SK-N-SH (cell line): ENCODE measurements at regions not wholly inside any gene's neighbourhood (a gene's known extent, or its start where the extent isn't known, plus 50 kb on each side); places are given as distances from the start of the nearest gene placed in this dataset.

Source experiments
- CTCF ChIA-PET: fragments of 300-600, 350-600 bp; formaldehyde crosslinking; extraction: SDS; loops from one replicate; lab custom pipeline; 2021; lab: Yijun Ruan, JAX
- POLR2A ChIA-PET: fragments of 350-600 bp; sonication (Branson Sonifier 250); formaldehyde crosslinking; extraction: SDS; loops from one replicate; lab custom pipeline; 2020; ENCODE audit warnings: antibody characterized with exemption, inconsistent platforms; lab: Yijun Ruan, JAX
- DNase-seq: peaks from one replicate; pipeline ENCODE4 v3.0.0; 2012
- H2AFZ ChIP-seq: fragments of 200-600 bp; sonication (generic); 2 replicates; pipeline ENCODE4 v1.8.1; 2016; ENCODE audit warnings: antibody characterized with exemption, mild to moderate bottlenecking, low read depth
- H3F3A ChIP-seq: fragments of 200-600 bp; sonication (generic); replicated peaks from 2 replicates; pipeline ENCODE3; 2016; ENCODE audit warnings: antibody characterized with exemption, mild to moderate bottlenecking; ENCODE audit not compliant: insufficient read depth
- H3K27ac ChIP-seq, 2 experiments: fragments of 200-500 bp in 1 of 2; fragments of 200-600 bp in 1 of 2; sonication (Bioruptor generic) in 1 of 2; sonication (generic), shearing (Covaris generic) in 1 of 2; 2 replicates each; pipeline versions ENCODE4 v1.5.1 to v1.6.1; 2014 to 2016; ENCODE audit warnings: low read depth in 2 of 2, inconsistent platforms in 1 of 2, low read length in 1 of 2, mild to moderate bottlenecking in 1 of 2, mixed read lengths in 1 of 2
- H3K27me3 ChIP-seq: fragments of 200-600 bp; sonication (generic), shearing (Covaris generic); 2 replicates; pipeline ENCODE4 v1.6.1; 2016; ENCODE audit warnings: mixed run types; ENCODE audit not compliant: insufficient read depth
- H3K36me3 ChIP-seq, 2 experiments: fragments of 200-500 bp in 1 of 2; fragments of 200-600 bp in 1 of 2; sonication (Bioruptor generic) in 1 of 2; sonication (generic) in 1 of 2; replicated peaks in 1 of 2; 2 replicates each; pipeline versions ENCODE3 to v1.5.1; 2014 to 2016; ENCODE audit warnings: low read length in 1 of 2, mild to moderate bottlenecking in 1 of 2; ENCODE audit not compliant: insufficient read depth in 2 of 2, control insufficient read depth in 1 of 2
- H3K4me1 ChIP-seq, 2 experiments: fragments of 200-500 bp in 1 of 2; fragments of 200-600 bp in 1 of 2; sonication (Bioruptor generic) in 1 of 2; sonication (generic), shearing (Covaris generic) in 1 of 2; 2 replicates each; pipeline versions ENCODE4 v1.5.1 to v1.6.1; 2014 to 2016; ENCODE audit warnings: low read depth in 1 of 2, low read length in 1 of 2, mixed run types in 1 of 2; ENCODE audit not compliant: insufficient read depth in 2 of 2, control insufficient read depth in 1 of 2
- H3K4me2 ChIP-seq: fragments of 200-600 bp; sonication (generic), shearing (Covaris generic); 2 replicates; pipeline ENCODE4 v1.6.1; 2017; ENCODE audit warnings: mixed run types
- H3K4me3 ChIP-seq, 2 experiments: fragments of 200-500 bp in 1 of 2; fragments of 200-600 bp in 1 of 2; sonication (Bioruptor generic) in 1 of 2; sonication (generic), shearing (Covaris generic) in 1 of 2; 2 replicates each; pipeline versions ENCODE4 v1.5.1 to v1.8.1; 2014 to 2016; ENCODE audit warnings: low read depth in 2 of 2, inconsistent platforms in 1 of 2, low read length in 1 of 2, mild to moderate bottlenecking in 1 of 2, mixed read lengths in 1 of 2, moderate library complexity in 1 of 2
- H3K79me2 ChIP-seq: fragments of 200-600 bp; sonication (generic); 2 replicates; pipeline ENCODE4 v1.8.1; 2017; ENCODE audit warnings: mild to moderate bottlenecking; ENCODE audit not compliant: insufficient read depth
- H3K9ac ChIP-seq: fragments of 200-600 bp; sonication (generic); 2 replicates; pipeline ENCODE4 v1.6.1; 2017; ENCODE audit warnings: mixed run types
- H3K9me2 ChIP-seq: fragments of 200-600 bp; sonication (generic); 2 replicates; pipeline ENCODE4 v1.6.1; 2017; ENCODE audit warnings: mixed run types
- H3K9me3 ChIP-seq: fragments of 200-600 bp; sonication (generic); 2 replicates; pipeline ENCODE4 v1.6.1; 2017; ENCODE audit warnings: mixed run types, mild to moderate bottlenecking, moderate library complexity
- H4K20me1 ChIP-seq: fragments of 200-600 bp; sonication (generic); 2 replicates; pipeline ENCODE4 v1.6.1; 2017; ENCODE audit warnings: mild to moderate bottlenecking, mixed run types; ENCODE audit not compliant: insufficient read depth
- CHD2 ChIP-seq: fragments of 150-350 bp; IDR thresholded peaks from 2 replicates; pipeline ENCODE4 v1.6.1; 2018; ENCODE audit warnings: low read length; ENCODE audit not compliant: partially characterized antibody
- CTCF ChIP-seq: fragments of 200-600 bp; sonication (generic); IDR thresholded peaks from 2 replicates; pipeline ENCODE4 v1.6.1; 2017; ENCODE audit warnings: antibody characterized with exemption, mild to moderate bottlenecking, moderate library complexity
- ELF1 ChIP-seq: IDR thresholded peaks from 2 replicates; pipeline ENCODE4 v1.4.0; 2012
- EZH2phosphoT487 ChIP-seq: fragments of 200-600 bp; sonication (generic); IDR thresholded peaks from 2 replicates; pipeline ENCODE4 v1.6.1; 2017; ENCODE audit warnings: low read depth, mixed run types, mild to moderate bottlenecking, antibody characterized with exemption, moderate library complexity, borderline replicate concordance
- FOSL2 ChIP-seq: IDR thresholded peaks from 2 replicates; pipeline ENCODE4 v1.4.0; 2012; ENCODE audit warnings: low read depth, mild to moderate bottlenecking, moderate library complexity, borderline replicate concordance
- GABPA ChIP-seq: IDR thresholded peaks from 2 replicates; pipeline ENCODE4 v1.4.0; 2012; ENCODE audit warnings: low read depth, mild to moderate bottlenecking
- GATA2 ChIP-seq: sonication (generic); formaldehyde crosslinking; IDR thresholded peaks from 2 replicates; pipeline ENCODE4 v1.5.0; 2020; ENCODE audit warnings: mild to moderate bottlenecking, missing genetic modification reagents
- JUND ChIP-seq: IDR thresholded peaks from 2 replicates; pipeline ENCODE4 v1.4.0; 2012
- NFIC ChIP-seq: IDR thresholded peaks from 2 replicates; pipeline ENCODE4 v1.4.0; 2012; ENCODE audit warnings: borderline replicate concordance
- NRF1 ChIP-seq: IDR thresholded peaks from 2 replicates; pipeline ENCODE4 v1.6.1; 2012; ENCODE audit warnings: low read depth, mild to moderate bottlenecking, low read length
- RAD21 ChIP-seq: IDR thresholded peaks from 2 replicates; pipeline ENCODE4 v1.6.1; 2012; ENCODE audit warnings: mild to moderate bottlenecking, low read length
- RCOR1 ChIP-seq: fragments of 150-350 bp; IDR thresholded peaks from 2 replicates; pipeline ENCODE4 v1.6.1; 2017; ENCODE audit warnings: antibody characterized with exemption, low read length
- REST ChIP-seq: IDR thresholded peaks from 2 replicates; pipeline ENCODE4 v1.6.1; 2012; ENCODE audit warnings: mild to moderate bottlenecking, low read depth, low read length, moderate library complexity
- RFX5 ChIP-seq: IDR thresholded peaks from 2 replicates; pipeline ENCODE4 v1.6.1; 2012; ENCODE audit warnings: mild to moderate bottlenecking, improper control_type of control experiment, low read length
- TAF1 ChIP-seq: IDR thresholded peaks from 2 replicates; pipeline ENCODE4 v1.6.1; 2012; ENCODE audit warnings: low read depth, mild to moderate bottlenecking, low read length, moderate library complexity, borderline replicate concordance
- TEAD4 ChIP-seq: IDR thresholded peaks from 2 replicates; pipeline ENCODE4 v1.4.0; 2012; ENCODE audit warnings: mild to moderate bottlenecking, borderline replicate concordance; ENCODE audit not compliant: insufficient read depth
- YY1 ChIP-seq: IDR thresholded peaks from 2 replicates; pipeline ENCODE4 v1.4.0; 2012; ENCODE audit warnings: low read depth, mild to moderate bottlenecking
- WGBS: methylation state at CpG from one replicate; pipeline ENCODE4 v1.1.6; 2017; ENCODE audit warnings: low lambda C conversion rate; 5-methylcytosine and 5-hydroxymethylcytosine counted together
- TF ChIP-seq, protein P1 (sequence below): IDR thresholded peaks from 2 replicates; pipeline ENCODE4; 2012

DNA sequence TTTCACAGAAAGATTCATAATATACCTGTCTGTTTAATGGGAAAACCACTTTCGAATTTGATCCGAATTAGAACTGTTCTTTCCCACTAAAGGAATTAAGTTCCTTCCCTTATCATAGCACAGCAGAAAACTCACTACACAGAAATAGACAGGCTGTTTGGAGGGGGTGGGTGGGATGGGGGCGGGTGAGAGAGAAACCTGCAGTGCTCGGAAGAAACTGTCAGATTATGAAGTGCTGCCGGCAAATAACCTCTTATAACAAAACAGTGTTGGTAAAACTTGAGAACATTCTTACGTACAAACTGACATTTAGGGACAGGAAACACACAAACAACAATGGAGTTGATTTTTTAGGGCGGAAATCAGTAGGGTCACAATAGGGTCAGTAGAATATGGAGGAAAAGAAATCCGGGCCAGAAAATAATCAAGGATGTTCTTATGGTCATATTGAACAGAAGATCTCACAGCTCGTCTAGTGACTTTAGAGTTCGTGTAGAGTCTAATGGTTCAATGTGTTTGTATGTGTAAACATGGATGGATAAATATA is 756.0 kb upstream of the LRATD1 start:
- WGBS, result 55% methylated on average over 10 of the region's 10 CpGs
- Histone ChIP-seq H4K20me1 (no peaks in the 10 kb centered on the region), H3K4me1 (peaks cover 0 to 2% of the 10 kb centered on the region in 2 experiments; a peak in 1 of 4 replicates), H3K79me2 (no peaks in the 10 kb centered on the region), H3K4me3 (no peak overlapping the region)
- no peak for TF ChIP-seq RAD21
- no peak for TF ChIP-seq JUND
- no peak for TF ChIP-seq RFX5
- TF ChIP-seq YY1, result no peak
- TF ChIP-seq, protein P1, sequence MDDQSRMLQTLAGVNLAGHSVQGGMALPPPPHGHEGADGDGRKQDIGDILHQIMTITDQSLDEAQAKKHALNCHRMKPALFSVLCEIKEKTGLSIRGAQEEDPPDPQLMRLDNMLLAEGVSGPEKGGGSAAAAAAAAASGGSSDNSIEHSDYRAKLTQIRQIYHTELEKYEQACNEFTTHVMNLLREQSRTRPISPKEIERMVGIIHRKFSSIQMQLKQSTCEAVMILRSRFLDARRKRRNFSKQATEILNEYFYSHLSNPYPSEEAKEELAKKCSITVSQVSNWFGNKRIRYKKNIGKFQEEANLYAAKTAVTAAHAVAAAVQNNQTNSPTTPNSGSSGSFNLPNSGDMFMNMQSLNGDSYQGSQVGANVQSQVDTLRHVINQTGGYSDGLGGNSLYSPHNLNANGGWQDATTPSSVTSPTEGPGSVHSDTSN, result no peak
- TF ChIP-seq NRF1, result no peak
- no peak for TF ChIP-seq GABPA
- no peak for TF ChIP-seq CTCF
- TF ChIP-seq TEAD4, result no peak
- no peak for TF ChIP-seq EZH2phosphoT487
- no peak for TF ChIP-seq GATA2 (CRISPR knock-in tag)
- TF ChIP-seq CHD2, result no peak
- TF ChIP-seq ELF1, result no peak
- TF ChIP-seq, all 33 proteins: peak for 0
- H3K9me2 ChIP-seq, result no peaks in the 10 kb centered on the region
- no peak overlapping the region for H3K27ac ChIP-seq
- CTCF ChIA-PET, result no interaction called here
- POLR2A ChIA-PET, result no interaction called here
- no peaks in the 10 kb centered on the region; the same call in 1 of the 2 replicates for H3K9me3 ChIP-seq
- H3K9ac ChIP-seq, result no peak overlapping the region
- H2AFZ ChIP-seq, result no peak overlapping the region
- H3K36me3 ChIP-seq, result no peaks in the 10 kb centered on the region
- H3F3A ChIP-seq, result no peaks in the 10 kb centered on the region
- H3K4me2 ChIP-seq, result no peak overlapping the region
- H3K27me3 ChIP-seq, result no peaks in the 10 kb centered on the region
- DNase-seq, result no peak

- 25% methylated on average over 2 of the region's 2 CpGs for WGBS
- POLR2A ChIA-PET, result no interaction called here
- Histone ChIP-seq H3K4me1 (peaks cover 0 to 2% of the 10 kb centered on the region in 2 experiments; a peak in 1 of 4 replicates), H2AFZ (no peak overlapping the region), H3K9me2 (no peaks in the 10 kb centered on the region), H4K20me1 (no peaks in the 10 kb centered on the region), H3K27ac (no peak overlapping the region)
- DNase-seq, result no peak
- CTCF ChIA-PET, result interaction anchor here (1.0 kb wide), 1 partner anchor 385 kb away, joined by 3 read pairs; no protein-coding TSS in a partner anchor
- no peak for TF ChIP-seq CHD2
- no peak for TF ChIP-seq GABPA
- no peak for TF ChIP-seq FOSL2
- TF ChIP-seq NFIC, result no peak
- no peak for TF ChIP-seq ELF1
- TF ChIP-seq REST, result no peak
- no peak for TF ChIP-seq TAF1
- TF ChIP-seq RCOR1, result no peak
- TF ChIP-seq, all 33 proteins: peak for 0
- no peak overlapping the region for H3K4me3 ChIP-seq
- no peaks in the 10 kb centered on the region for H3F3A ChIP-seq
- no peak overlapping the region for H3K9ac ChIP-seq
- H3K27me3 ChIP-seq, result no peaks in the 10 kb centered on the region
- no peaks in the 10 kb centered on the region; the same call in 1 of the 2 replicates for H3K9me3 ChIP-seq
- no peak overlapping the region for H3K4me2 ChIP-seq
- no peaks in the 10 kb centered on the region for H3K36me3 ChIP-seq
- no peaks in the 10 kb centered on the region for H3K79me2 ChIP-seq
Observed at GRCh38 chr2:13877571-13877970, 754.9 kb upstream of the LRATD1 start.
